ENCODE measurements at regions not wholly inside any gene's neighbourhood (a gene's known extent, or its start where the extent isn't known, plus 50 kb on each side); places are given as distances from the start of the nearest gene placed in this dataset.

GRCh38 chr12:112559784-112560183 lies 141.0 kb downstream of the PTPN11 start:
- DNase-seq, result peak; percentile 68

- no peak for DNase-seq
These were observed 145.5 kb downstream of the PTPN11 start for GRCh38 chr12:112564160-112564784.

GRCh38 chr12:112568641-112569040 lies 149.9 kb downstream of the PTPN11 start:
- DNase-seq, result no peak

- DNase-seq, result no peak
These were observed 151.3 kb downstream of the PTPN11 start for GRCh38 chr12:112570096-112570495.

- DNase-seq, result no peak
These were observed 154.4 kb downstream of the PTPN11 start for GRCh38 chr12:112573141-112573540.

GRCh38 chr12:112574896-112575558 lies 156.3 kb downstream of the PTPN11 start:
- DNase-seq, result no peak

- DNase-seq, result no peak
These were observed 156.9 kb downstream of the PTPN11 start for GRCh38 chr12:112575559-112576067.

GRCh38 chr12:112577473-112578329 lies 159.0 kb downstream of the PTPN11 start:
- no peak for DNase-seq

GRCh38 chr12:112584266-112584722 lies 165.5 kb downstream of the PTPN11 start:
- peak; percentile 79 for DNase-seq

GRCh38 chr12:112586148-112586783 lies 167.5 kb downstream of the PTPN11 start:
- DNase-seq, result no peak

- no peak for DNase-seq
These were observed 170.5 kb downstream of the PTPN11 start for GRCh38 chr12:112589275-112589674.

GRCh38 chr12:112590281-112590680 lies 171.5 kb downstream of the PTPN11 start:
- DNase-seq, result no peak

GRCh38 chr12:112591488-112591887 lies 172.7 kb downstream of the PTPN11 start:
- DNase-seq, result no peak

- peak; percentile 59 for DNase-seq
These were observed 176.7 kb downstream of the PTPN11 start for GRCh38 chr12:112595410-112595809.

- DNase-seq, result no peak
These were observed 179.2 kb downstream of the PTPN11 start for GRCh38 chr12:112597986-112598385.

- DNase-seq, result peak; percentile 9
These were observed 179.9 kb downstream of the PTPN11 start for GRCh38 chr12:112598626-112599025.

- no peak for DNase-seq
These were observed 181.1 kb downstream of the PTPN11 start for GRCh38 chr12:112599871-112600270.

- DNase-seq, result no peak
These were observed 183.4 kb downstream of the PTPN11 start for GRCh38 chr12:112602150-112602549.

- no peak for DNase-seq
These were observed 184.8 kb upstream of the RPH3A start for GRCh38 chr12:112606611-112607365.

GRCh38 chr12:112607427-112607826 lies 184.1 kb upstream of the RPH3A start:
- no peak for DNase-seq

- no peak for DNase-seq
These were observed 179.6 kb upstream of the RPH3A start for GRCh38 chr12:112611908-112612307.

GRCh38 chr12:112615196-112615595 lies 176.4 kb upstream of the RPH3A start:
- DNase-seq, result no peak
